HEK293 (cell line): ENCODE measurements at regions not wholly inside any gene's neighbourhood (a gene's known extent, or its start where the extent isn't known, plus 50 kb on each side); places are given as distances from the start of the nearest gene placed in this dataset.

Experiments used
- MZF1 ChIP-seq: fragments of 450-650 bp; formaldehyde crosslinking; IDR thresholded peaks from 2 replicates; pipeline ENCODE4 v1.5.1; 2017; ENCODE audit warnings: missing biosample characterization, missing genetic modification characterization, borderline replicate concordance
- TCF7L2 ChIP-seq: IDR thresholded peaks from 2 replicates; pipeline ENCODE4 v1.6.1; 2011; ENCODE audit warnings: low read depth, mild to moderate bottlenecking, inconsistent platforms, low read length, moderate library complexity, borderline replicate concordance
- ZNF138 ChIP-seq: fragments of 450-650 bp; formaldehyde crosslinking; IDR thresholded peaks from 2 replicates; pipeline ENCODE4 v1.5.1; 2016; ENCODE audit warnings: missing biosample characterization, missing genetic modification characterization, borderline replicate concordance
- ZNF274 ChIP-seq, 2 experiments: fragments of 200-500 bp in 1 of 2; fragments of 450-650 bp in 1 of 2; sonication (Bioruptor generic) in 1 of 2; formaldehyde crosslinking in 1 of 2; IDR thresholded peaks; 2 replicates each; pipeline versions ENCODE4 v1.5.1 to v1.6.1; 2014 to 2016; ENCODE audit warnings: borderline replicate concordance in 1 of 2, inconsistent platforms in 1 of 2, low read length in 1 of 2, missing biosample characterization in 1 of 2, missing genetic modification characterization in 1 of 2
- ZNF280D ChIP-seq: fragments of 450-650 bp; formaldehyde crosslinking; IDR thresholded peaks from 2 replicates; pipeline ENCODE4 v1.5.1; 2016; ENCODE audit warnings: missing biosample characterization, missing genetic modification characterization

- TF ChIP-seq ZNF274 (IDR thresholded peaks at IDR 0.05; ENCODE audit: low read length) (no peak), ZNF274 (tag by site-specific recombination; IDR thresholded peaks at IDR 0.05; ENCODE audit: borderline replicate concordance) (no peak), ZNF280D (tag by site-specific recombination) (no peak), ZNF138 (tag by site-specific recombination) (no peak), MZF1 (tag by site-specific recombination) (no peak), TCF7L2 (no peak)
These were observed 189.9 kb upstream of the AJAP1 start for GRCh38 chr1:4464478-4464877.
